Natural killer cell (primary cell): ENCODE measurements at regions not wholly inside any gene's neighbourhood (a gene's known extent, or its start where the extent isn't known, plus 50 kb on each side); places are given as distances from the start of the nearest gene placed in this dataset.

Experiments used
- ATAC-seq, 3 donors: fragments of 150-1000 bp in 2 of 3; fragments of 200-7000 bp in 1 of 3; cut with Tn5 transposase; 1 replicate in 1 of 3; 2 replicates in 2 of 3; pipeline ENCODE4 v1.10.0; 2021; ENCODE audit warnings: mild to moderate bottlenecking in 2 of 3, moderate library complexity in 2 of 3
- DNase-seq, 2 donors: peaks; one replicate each; pipeline versions ENCODE4 v3.0.0 to v3.0.0-alpha.2; 2013 to 2021; ENCODE audit warnings: mixed read lengths in 1 of 2
- H3K27ac ChIP-seq: one replicate; pipeline ENCODE4 v1.5.1; 2013; ENCODE audit warnings: mild to moderate bottlenecking, low read length
- H3K27me3 ChIP-seq: one replicate; pipeline ENCODE4 v1.6.1; 2013; ENCODE audit warnings: low read length; ENCODE audit not compliant: control insufficient read depth, insufficient read depth
- H3K36me3 ChIP-seq: one replicate; pipeline ENCODE4 v1.6.1; 2013; ENCODE audit warnings: low read length; ENCODE audit not compliant: control insufficient read depth, insufficient read depth
- H3K4me1 ChIP-seq: one replicate; pipeline ENCODE4 v1.6.1; 2013; ENCODE audit warnings: low read length; ENCODE audit not compliant: control insufficient read depth, insufficient read depth
- H3K4me3 ChIP-seq: one replicate; pipeline ENCODE4 v1.5.1; 2013; ENCODE audit warnings: low read length
- H3K9me3 ChIP-seq: one replicate; pipeline ENCODE4 v1.6.1; 2013; ENCODE audit warnings: low read length; ENCODE audit not compliant: control insufficient read depth, insufficient read depth
- H3K27ac Mint-ChIP-seq, 2 donors: one replicate each; pipeline ENCODE4 v1.8.0; 2022; ENCODE audit warnings: mild to moderate bottlenecking in 2 of 2, mixed read lengths in 2 of 2, moderate library complexity in 1 of 2
- H3K27me3 Mint-ChIP-seq, 2 donors: one replicate each; pipeline ENCODE4 v1.8.0; 2022; ENCODE audit warnings: low read depth in 2 of 2, mixed read lengths in 2 of 2
- H3K36me3 Mint-ChIP-seq: one replicate; pipeline ENCODE4 v1.8.0; 2022; ENCODE audit warnings: mixed read lengths
- H3K4me1 Mint-ChIP-seq, 2 donors: one replicate each; pipeline ENCODE4 v1.8.0; 2022; ENCODE audit warnings: mixed read lengths in 2 of 2
- H3K4me3 Mint-ChIP-seq: one replicate; pipeline ENCODE4 v1.8.0; 2022; ENCODE audit warnings: mild to moderate bottlenecking, moderate library complexity, mixed read lengths
- H3K9me3 Mint-ChIP-seq, 2 donors: one replicate each; pipeline ENCODE4 v1.8.0; 2022; ENCODE audit warnings: mixed read lengths in 2 of 2
- WGBS: methylation state at CpG from one replicate; pipeline ENCODE4 v1.1.7; 2013; ENCODE audit warnings: missing lambda C conversion rate; ENCODE audit not compliant: insufficient coverage; 5-methylcytosine and 5-hydroxymethylcytosine counted together
- intact Hi-C: fragments of 100-400 bp; cut with micrococcal nuclease; formaldehyde crosslinking; loops from one replicate; pipeline ENCODE4 v1.14.2; 2022
- TF ChIP-seq, protein P1 (sequence below): fragments of 200-600 bp; IDR thresholded peaks from one replicate; pipeline ENCODE4 v1.8.0; 2022; ENCODE audit warnings: antibody characterized with exemption

DNA sequence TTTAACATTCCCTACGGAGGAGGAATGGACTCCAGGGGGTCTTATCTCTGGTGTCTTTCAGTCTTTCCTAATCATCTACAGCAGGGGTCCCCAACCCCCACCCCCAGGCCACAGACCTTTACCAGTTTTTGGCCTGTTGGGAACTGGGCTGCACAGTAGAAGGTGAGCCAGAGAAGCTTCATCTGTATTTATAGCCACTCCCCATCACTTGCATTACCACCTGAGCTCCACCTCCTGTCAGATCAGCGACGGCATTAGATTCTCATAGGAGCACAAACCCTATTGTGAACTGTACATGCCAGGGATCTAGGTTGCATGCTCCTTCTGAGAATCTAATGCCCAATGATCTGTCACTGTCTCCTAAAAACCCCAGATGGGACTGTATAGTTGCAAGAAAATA lies 120.0 kb upstream of the TMTC4 start:
- peaks cover 10 to 12% of the 10 kb centered on the region in 2 donors for H3K27me3 Mint-ChIP-seq
- Histone ChIP-seq H3K4me1 (no peaks in the 10 kb centered on the region), H3K4me3 (no peak overlapping the region), H3K36me3 (no peaks in the 10 kb centered on the region), H3K27ac (no peak overlapping the region), H3K27me3 (no peaks in the 10 kb centered on the region), H3K9me3 (no peaks in the 10 kb centered on the region)
- DNase-seq (no peak), ATAC-seq (no peak)
- intact Hi-C loops: no loop called here
- H3K9me3 Mint-ChIP-seq: peaks cover 0 to 3% of the 10 kb centered on the region in 2 donors
- TF ChIP-seq, protein P1, sequence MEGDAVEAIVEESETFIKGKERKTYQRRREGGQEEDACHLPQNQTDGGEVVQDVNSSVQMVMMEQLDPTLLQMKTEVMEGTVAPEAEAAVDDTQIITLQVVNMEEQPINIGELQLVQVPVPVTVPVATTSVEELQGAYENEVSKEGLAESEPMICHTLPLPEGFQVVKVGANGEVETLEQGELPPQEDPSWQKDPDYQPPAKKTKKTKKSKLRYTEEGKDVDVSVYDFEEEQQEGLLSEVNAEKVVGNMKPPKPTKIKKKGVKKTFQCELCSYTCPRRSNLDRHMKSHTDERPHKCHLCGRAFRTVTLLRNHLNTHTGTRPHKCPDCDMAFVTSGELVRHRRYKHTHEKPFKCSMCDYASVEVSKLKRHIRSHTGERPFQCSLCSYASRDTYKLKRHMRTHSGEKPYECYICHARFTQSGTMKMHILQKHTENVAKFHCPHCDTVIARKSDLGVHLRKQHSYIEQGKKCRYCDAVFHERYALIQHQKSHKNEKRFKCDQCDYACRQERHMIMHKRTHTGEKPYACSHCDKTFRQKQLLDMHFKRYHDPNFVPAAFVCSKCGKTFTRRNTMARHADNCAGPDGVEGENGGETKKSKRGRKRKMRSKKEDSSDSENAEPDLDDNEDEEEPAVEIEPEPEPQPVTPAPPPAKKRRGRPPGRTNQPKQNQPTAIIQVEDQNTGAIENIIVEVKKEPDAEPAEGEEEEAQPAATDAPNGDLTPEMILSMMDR: no peak
- no peaks in the 10 kb centered on the region for H3K4me1 Mint-ChIP-seq
- H3K27ac Mint-ChIP-seq: no peak overlapping the region
- 97% methylated on average over 3 of the region's 3 CpGs for WGBS
- peaks cover 7% of the 10 kb centered on the region for H3K36me3 Mint-ChIP-seq
- H3K4me3 Mint-ChIP-seq: no peak overlapping the region

DNA sequence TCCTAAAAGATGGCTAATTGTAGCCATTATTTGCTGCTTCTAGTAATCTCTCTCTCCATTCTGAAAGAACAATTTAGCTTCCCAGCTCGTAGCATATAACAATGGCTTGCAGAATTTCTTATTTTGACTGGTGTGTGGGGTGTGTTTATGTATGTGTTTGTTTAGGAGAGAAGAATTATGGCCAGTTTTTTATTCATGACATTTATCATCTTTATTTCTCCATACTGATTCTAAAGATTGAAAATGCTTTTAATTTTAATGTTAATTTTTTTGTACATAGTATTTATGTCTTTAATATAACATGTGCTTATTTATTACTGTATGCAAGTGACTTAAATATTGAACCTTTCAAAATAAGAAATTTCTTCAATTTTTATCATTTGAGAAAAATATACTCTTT lies 115.8 kb upstream of the TMTC4 start:
- H3K9me3 ChIP-seq: no peaks in the 10 kb centered on the region
- peaks cover 25 to 28% of the 10 kb centered on the region in 2 donors for H3K27me3 Mint-ChIP-seq
- TF ChIP-seq, protein P1: no peak
- intact Hi-C loops: no loop called here
- no peak overlapping the region for H3K4me3 ChIP-seq
- H3K4me1 ChIP-seq: no peaks in the 10 kb centered on the region
- DNase-seq: no peak
- ATAC-seq: no peak
- no peaks in the 10 kb centered on the region for H3K9me3 Mint-ChIP-seq
- no peak overlapping the region for H3K27ac Mint-ChIP-seq
- H3K27ac ChIP-seq: no peak overlapping the region
- H3K4me1 Mint-ChIP-seq: no peaks in the 10 kb centered on the region
- no peak overlapping the region for H3K4me3 Mint-ChIP-seq
- no peaks in the 10 kb centered on the region for H3K27me3 ChIP-seq
- no peaks in the 10 kb centered on the region for H3K36me3 ChIP-seq
- WGBS: no CpG with 5 or more reads among the region's 1 CpG
- H3K36me3 Mint-ChIP-seq: no peaks in the 10 kb centered on the region

DNA sequence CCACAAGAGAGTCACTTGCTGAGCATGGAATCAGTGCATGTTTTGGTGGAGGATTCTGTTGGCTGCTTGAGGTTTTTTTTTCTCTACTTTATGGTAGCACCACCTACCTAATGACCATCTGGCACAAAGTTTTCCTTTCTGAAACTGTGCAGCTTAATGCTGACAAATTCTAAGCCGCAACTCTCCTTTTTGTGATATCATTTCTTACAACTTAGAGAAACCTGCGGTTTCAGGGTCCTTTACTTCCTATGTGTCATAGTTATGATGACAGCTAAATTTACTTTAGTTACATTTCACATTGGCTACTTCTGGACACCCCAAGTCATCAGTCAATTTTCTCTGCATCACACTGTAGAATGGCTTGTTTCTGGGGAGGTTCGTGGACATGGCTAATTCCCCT lies 115.4 kb upstream of the TMTC4 start:
- Mint-ChIP-seq H3K4me3 (no peak overlapping the region), H3K27ac (no peak overlapping the region), H3K36me3 (no peaks in the 10 kb centered on the region), H3K9me3 (no peaks in the 10 kb centered on the region), H3K4me1 (no peaks in the 10 kb centered on the region), H3K27me3 (peaks cover 28% of the 10 kb centered on the region in 2 donors)
- ATAC-seq (no peak), DNase-seq (no peak)
- Histone ChIP-seq H3K4me1 (no peaks in the 10 kb centered on the region), H3K4me3 (no peak overlapping the region), H3K27ac (no peak overlapping the region), H3K27me3 (no peaks in the 10 kb centered on the region), H3K9me3 (no peaks in the 10 kb centered on the region), H3K36me3 (no peaks in the 10 kb centered on the region)
- intact Hi-C loops: no loop called here
- TF ChIP-seq, protein P1: no peak
- 54% methylated on average over 3 of the region's 3 CpGs for WGBS

DNA sequence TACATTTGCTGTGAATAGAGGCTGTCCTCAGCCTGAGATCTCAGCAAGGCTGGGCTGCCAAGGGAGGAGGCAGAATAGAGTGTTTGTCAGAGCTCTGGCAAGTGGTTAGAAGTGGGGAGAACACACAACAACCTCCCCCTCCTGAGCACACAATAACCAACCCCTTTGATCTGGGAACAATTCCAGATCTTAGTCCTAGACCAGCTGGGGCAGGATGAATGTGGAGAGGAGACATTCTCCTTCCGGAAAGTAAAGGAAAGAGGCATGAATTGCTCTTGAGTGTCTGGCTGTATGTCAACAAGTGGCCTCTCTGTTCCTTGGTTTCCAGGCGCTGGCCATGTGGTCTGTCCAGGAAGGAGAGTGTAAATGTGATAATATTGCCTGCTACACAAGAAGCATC lies 114.9 kb upstream of the TMTC4 start:
- peaks cover 28% of the 10 kb centered on the region in 2 donors for H3K27me3 Mint-ChIP-seq
- H3K9me3 ChIP-seq: no peaks in the 10 kb centered on the region
- 46% methylated on average over 2 of the region's 2 CpGs for WGBS
- no peak overlapping the region for H3K4me3 Mint-ChIP-seq
- TF ChIP-seq, protein P1: no peak
- H3K4me1 Mint-ChIP-seq: no peaks in the 10 kb centered on the region
- H3K36me3 Mint-ChIP-seq: no peaks in the 10 kb centered on the region
- ATAC-seq: no peak
- no peaks in the 10 kb centered on the region for H3K4me1 ChIP-seq
- H3K4me3 ChIP-seq: no peak overlapping the region
- H3K27ac Mint-ChIP-seq: no peak overlapping the region
- H3K27me3 ChIP-seq: no peaks in the 10 kb centered on the region
- no peaks in the 10 kb centered on the region for H3K36me3 ChIP-seq
- intact Hi-C loops: no loop called here
- no peak overlapping the region for H3K27ac ChIP-seq
- no peaks in the 10 kb centered on the region for H3K9me3 Mint-ChIP-seq
- DNase-seq: no peak
